K562 (cell line): ENCODE measurements at regions not wholly inside any gene's neighbourhood (a gene's known extent, or its start where the extent isn't known, plus 50 kb on each side); places are given as distances from the start of the nearest gene placed in this dataset.

Experiments used
- ATF7 ChIP-seq: fragments of 450-650 bp; IDR thresholded peaks from 2 replicates; pipeline ENCODE4 v1.7.1; 2014; ENCODE audit warnings: mild to moderate bottlenecking, moderate library complexity
- FOXP4 ChIP-seq: sonication (generic); formaldehyde crosslinking; IDR thresholded peaks from 2 replicates; pipeline ENCODE4 v1.8.0; 2022; ENCODE audit warnings: mild to moderate bottlenecking, missing genetic modification reagents, borderline replicate concordance
- JUN ChIP-seq, 2 experiments: sonication (generic) in 1 of 2; formaldehyde crosslinking in 1 of 2; IDR thresholded peaks; 2 replicates each; pipeline versions ENCODE4 v1.6.1 to v1.8.0; 2012 to 2022; ENCODE audit warnings: borderline replicate concordance in 2 of 2, mild to moderate bottlenecking in 2 of 2, improper control_type of control experiment in 1 of 2, low read depth in 1 of 2, low read length in 1 of 2, missing genetic modification reagents in 1 of 2
- PRPF4 ChIP-seq: fragments of 200-400 bp; formaldehyde crosslinking; IDR thresholded peaks from one replicate; pipeline ENCODE4 v1.6.1; 2017; ENCODE audit warnings: low read length, low read depth, mild to moderate bottlenecking; ENCODE audit not compliant: insufficient read depth, poor library complexity, severe bottlenecking
- TFE3 ChIP-seq: fragments of 450-650 bp; formaldehyde crosslinking; IDR thresholded peaks from 2 replicates; pipeline ENCODE4 v1.4.0; 2020; ENCODE audit warnings: mild to moderate bottlenecking, mixed read lengths
- ZNF449 ChIP-seq: fragments of 250-450 bp; sonication (Bioruptor Pico); IDR thresholded peaks from 2 replicates; pipeline ENCODE4 v1.8.0; 2022; ENCODE audit warnings: moderate library complexity, mild to moderate bottlenecking, inconsistent platforms
- ZNF717 ChIP-seq: fragments of 250-450 bp; sonication (Bioruptor Pico); IDR thresholded peaks from 2 replicates; pipeline ENCODE4 v1.5.0; 2021

- TF ChIP-seq TFE3 (CRISPR knock-in tag): no peak
- TF ChIP-seq JUN (IDR thresholded peaks at IDR 0.05; ENCODE audit: borderline replicate concordance, low read depth, low read length): peak; percentile 71
- TF ChIP-seq JUN (CRISPR knock-in tag; IDR thresholded peaks at IDR 0.05; ENCODE audit: borderline replicate concordance): no peak
- no peak for TF ChIP-seq ZNF449 (CRISPR knock-in tag)
- no peak for TF ChIP-seq ZNF717 (CRISPR knock-in tag)
- no peak for TF ChIP-seq PRPF4
- no peak for TF ChIP-seq FOXP4 (CRISPR knock-in tag)
- TF ChIP-seq ATF7: peak; percentile 97
- TF ChIP-seq, all 486 proteins: peak for 10
Measured at GRCh38 chr1:5456090-5456811, 536.0 kb downstream of the NPHP4 start (continued).
